NCI-H1417 treated with DMSO at 0.1 percent for 48 hours (cell line): ENCODE measurements at regions not wholly inside any gene's neighbourhood (a gene's known extent, or its start where the extent isn't known, plus 50 kb on each side); places are given as distances from the start of the nearest gene placed in this dataset.
"Not testable (repeated sequence)": the region's sequence is repeated elsewhere in the genome, so short reads cannot be mapped to it uniquely, and the experiment has no call there.

Experiments used
- DNase-seq: peaks from one replicate; lab custom pipeline; 2025; lab: John Stamatoyannopoulos, UW

- no peak for DNase-seq
Measured at GRCh38 chr3:166446986-166447385, 609.8 kb upstream of the BCHE start.

GRCh38 chr3:166446291-166446690 lies 609.1 kb upstream of the BCHE start:
- no peak for DNase-seq

- no peak for DNase-seq
Measured at GRCh38 chr3:166445865-166446264, 608.6 kb upstream of the BCHE start.

GRCh38 chr3:166444756-166445155 lies 607.5 kb upstream of the BCHE start:
- no peak for DNase-seq

GRCh38 chr3:166444336-166444735 lies 607.1 kb upstream of the BCHE start:
- DNase-seq: no peak

- DNase-seq: no peak
Measured at GRCh38 chr3:166435469-166436057, 598.3 kb upstream of the BCHE start.

GRCh38 chr3:166433060-166433459 lies 595.8 kb upstream of the BCHE start:
- no peak for DNase-seq

GRCh38 chr3:166425900-166426611 lies 588.8 kb upstream of the BCHE start:
- DNase-seq: no peak

GRCh38 chr3:166425021-166425420 lies 587.8 kb upstream of the BCHE start:
- no peak for DNase-seq

- not testable (repeated sequence) for DNase-seq
Measured at GRCh38 chr3:166423824-166424513, 586.7 kb upstream of the BCHE start.

- DNase-seq: no peak
Measured at GRCh38 chr3:166422556-166422955, 585.3 kb upstream of the BCHE start.

- no peak for DNase-seq
Measured at GRCh38 chr3:166420071-166420470, 582.8 kb upstream of the BCHE start.

GRCh38 chr3:166405896-166406295 lies 568.7 kb upstream of the BCHE start:
- no peak for DNase-seq

- no peak for DNase-seq
Measured at GRCh38 chr3:166405465-166405864, 568.2 kb upstream of the BCHE start.

- DNase-seq: no peak
Measured at GRCh38 chr3:166390303-166390702, 553.1 kb upstream of the BCHE start.

- DNase-seq: no peak
Measured at GRCh38 chr3:166388321-166388720, 551.1 kb upstream of the BCHE start.

- no peak for DNase-seq
Measured at GRCh38 chr3:166372571-166373106, 535.4 kb upstream of the BCHE start.

GRCh38 chr3:166367947-166368533 lies 530.8 kb upstream of the BCHE start:
- no peak for DNase-seq

- DNase-seq: no peak
Measured at GRCh38 chr3:166362698-166363097, 525.5 kb upstream of the BCHE start.

GRCh38 chr3:166360720-166361119 lies 523.5 kb upstream of the BCHE start:
- DNase-seq: no peak

GRCh38 chr3:166351461-166351860 lies 514.2 kb upstream of the BCHE start:
- no peak for DNase-seq

GRCh38 chr3:166340604-166341266 lies 503.5 kb upstream of the BCHE start:
- no peak for DNase-seq
